ENCODE measurements at regions not wholly inside any gene's neighbourhood (a gene's known extent, or its start where the extent isn't known, plus 50 kb on each side); places are given as distances from the start of the nearest gene placed in this dataset.

DNA sequence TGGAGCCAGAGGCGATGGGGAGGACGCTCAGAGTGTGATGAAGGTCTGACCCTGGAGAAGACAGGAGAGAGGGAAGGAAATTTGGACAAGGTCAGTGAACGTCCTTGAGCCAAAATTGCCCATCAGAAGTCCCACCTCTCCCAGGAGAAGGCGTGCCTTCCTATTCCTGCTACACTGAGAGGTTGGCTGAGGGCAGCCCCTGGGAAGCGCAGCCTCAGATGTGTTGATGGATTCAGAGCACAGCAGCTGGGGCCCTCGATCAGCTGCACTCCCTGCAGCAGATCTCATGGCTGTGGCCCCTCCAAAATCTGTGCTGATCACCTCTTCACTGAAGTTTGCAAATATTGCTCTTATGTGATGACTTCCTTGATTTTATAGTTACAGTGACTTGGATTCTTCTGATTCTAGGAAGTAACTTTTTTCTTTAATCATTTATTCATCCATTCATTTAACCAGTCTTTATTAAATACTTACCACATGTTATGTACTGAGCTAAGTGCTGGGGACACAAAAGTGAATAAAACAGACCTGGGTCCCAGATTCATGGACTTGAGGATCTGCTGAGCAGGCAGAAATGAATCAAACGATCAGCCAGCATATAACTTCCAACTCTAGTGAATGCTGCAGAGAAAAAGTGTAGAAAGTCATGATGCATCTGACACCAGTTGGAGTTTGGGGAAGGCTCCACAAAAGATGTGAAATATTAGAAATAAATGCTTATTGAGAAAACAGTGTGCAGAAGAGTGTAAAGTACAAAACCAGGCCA lies 69.6 kb upstream of the ARMC2 start:
- DNase-seq (ENCODE audit: low read depth in 2 of 2), result no peak

DNA sequence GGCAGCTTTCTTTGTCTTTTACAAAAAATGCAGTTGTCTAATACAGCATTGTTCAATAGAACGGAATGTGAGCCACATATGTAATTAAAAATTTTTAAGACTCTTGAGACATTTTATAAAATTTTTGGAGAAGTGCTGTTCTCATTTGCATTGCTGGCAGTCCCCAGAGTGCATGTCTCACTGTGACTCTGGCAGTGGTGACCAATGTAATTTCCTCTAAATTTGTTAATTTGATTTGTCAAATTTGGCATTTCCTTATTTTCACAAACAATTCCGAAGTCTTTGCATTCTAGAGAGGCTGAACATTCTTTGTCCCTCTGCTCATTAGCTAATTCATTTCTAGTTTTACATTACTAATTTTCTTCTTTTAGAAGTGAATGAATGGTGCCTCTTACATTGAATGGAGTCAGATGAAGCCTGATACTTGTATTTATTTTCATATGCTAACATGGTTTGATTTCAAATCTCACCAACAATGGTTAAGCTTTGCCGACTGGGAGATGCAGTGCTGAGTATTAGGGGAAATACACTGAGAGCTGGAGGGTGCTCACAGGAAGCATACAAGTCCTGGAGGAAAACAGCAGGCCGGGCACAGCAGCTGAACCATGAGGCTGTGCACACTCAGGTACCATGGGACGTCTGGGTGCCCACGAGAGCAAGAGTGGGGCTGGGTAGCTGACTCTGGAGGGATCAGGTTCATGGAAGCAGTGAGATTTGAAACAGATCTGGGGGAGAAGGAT lies 68.5 kb upstream of the ARMC2 start:
- no peak for DNase-seq (ENCODE audit: low read depth in 2 of 2)

DNA sequence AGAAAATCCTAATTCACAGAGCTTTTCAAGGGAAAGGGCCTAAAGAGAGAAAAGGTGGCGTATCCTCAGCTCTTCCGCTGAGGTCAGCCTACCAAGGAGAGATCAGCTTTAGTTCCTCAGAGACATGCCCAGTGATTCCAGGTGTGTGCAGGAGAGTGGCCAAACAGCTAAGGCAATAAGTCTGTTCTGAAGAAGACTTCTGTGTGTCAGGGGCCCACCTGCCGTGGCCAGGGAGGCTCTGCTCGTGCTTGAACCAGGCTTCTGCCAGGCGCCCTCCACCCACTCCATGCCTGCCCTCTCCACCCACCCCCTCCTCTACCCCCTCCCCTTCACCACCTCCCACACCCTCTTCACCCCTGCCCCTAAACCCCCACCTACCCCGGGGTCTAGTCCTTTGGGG lies 67.4 kb upstream of the ARMC2 start:
- DNase-seq (ENCODE audit: low read depth in 2 of 2), result no peak

DNA sequence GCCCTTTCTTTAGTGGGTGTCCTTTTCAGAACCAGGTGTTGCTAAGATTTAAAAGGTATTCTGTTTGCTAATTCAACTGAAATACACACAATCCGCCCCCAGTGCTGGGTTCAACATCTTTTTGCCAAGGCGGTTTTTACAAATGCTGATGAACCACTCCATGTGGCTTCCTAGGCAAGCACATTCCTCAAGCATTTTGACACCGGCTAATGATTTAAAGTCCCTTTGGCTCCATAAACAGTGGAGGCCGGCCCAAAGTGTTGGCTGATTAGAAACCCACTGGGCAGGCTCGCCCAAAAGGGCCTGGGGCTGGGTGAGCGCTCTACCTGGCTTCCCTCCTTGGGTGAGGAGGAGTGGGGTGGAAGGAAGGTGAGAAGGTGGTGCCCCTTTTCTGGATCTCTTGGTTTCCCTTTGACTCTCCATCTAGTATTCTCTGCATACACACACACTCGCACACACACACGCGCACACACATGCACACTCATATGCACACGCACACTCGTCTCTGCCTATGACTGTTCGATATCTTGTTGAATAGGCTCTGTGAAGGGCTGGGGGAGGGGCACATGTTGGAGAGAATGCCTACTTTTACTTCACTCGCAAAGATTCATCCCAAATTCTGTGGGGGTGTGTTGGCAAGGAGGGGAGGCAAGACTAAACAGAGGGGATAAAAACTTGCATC lies 66.7 kb upstream of the ARMC2 start:
- no peak for DNase-seq (ENCODE audit: low read depth in 2 of 2)

DNA sequence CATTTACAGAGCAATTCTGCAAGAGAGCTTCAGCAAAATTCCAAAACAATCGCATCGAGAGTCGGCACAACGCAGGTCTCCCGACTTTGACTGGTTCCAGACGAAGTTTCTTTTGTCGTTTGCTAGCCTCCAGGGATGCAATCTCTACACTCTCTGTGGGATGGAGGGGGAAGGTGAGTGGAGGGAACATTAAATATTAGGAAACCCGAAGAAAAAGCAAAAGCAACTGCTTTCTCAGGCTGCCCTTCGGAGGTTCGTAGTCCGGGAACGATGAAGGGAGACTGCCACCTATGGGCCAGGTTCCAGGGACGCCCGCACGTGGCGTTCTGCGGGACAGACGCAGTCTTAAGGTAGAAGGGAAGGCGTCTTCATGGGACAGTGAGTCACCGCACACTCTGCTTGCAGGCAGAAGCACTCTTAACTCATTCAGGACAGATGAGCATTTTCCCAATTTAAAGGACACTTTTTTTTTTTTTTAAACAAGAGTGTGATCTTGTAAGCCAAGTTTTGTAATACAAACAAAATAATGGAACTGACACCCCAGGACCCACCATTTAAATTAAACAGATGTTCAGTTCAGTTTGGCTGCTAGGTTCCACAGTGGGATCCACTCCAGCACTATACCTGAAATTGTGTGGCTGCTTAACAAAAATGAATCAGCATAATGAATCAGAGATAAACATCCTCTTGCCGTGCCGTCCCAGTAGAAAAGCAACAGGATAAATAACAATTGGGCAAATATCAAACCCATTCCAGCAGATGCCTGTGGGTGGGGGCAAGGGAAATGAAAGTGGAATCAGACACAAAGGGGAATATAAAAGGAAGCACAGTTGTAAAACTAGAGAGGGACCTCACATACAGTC lies 65.8 kb upstream of the ARMC2 start:
- peak; percentile 47 to 66 for DNase-seq (ENCODE audit: low read depth in 2 of 2)

DNA sequence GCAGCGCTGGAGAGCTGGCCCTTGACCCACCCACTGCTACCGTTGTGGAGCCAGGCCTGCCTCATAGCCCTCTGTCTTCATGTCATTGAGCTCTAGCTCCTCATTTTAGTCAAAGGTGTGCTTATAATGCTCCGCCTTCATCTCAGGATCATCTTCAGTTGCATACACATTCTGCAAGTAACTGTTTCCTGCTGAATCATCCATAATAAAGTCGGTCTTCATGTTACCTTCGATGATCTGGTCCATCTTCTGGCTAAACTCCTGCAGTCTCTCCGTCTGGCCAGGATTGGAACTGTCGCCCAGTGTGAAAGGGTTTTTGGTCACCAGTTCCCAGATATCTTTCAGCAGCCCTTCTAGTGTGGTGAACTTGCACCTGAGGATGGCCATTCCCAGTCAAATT lies 62.6 kb upstream of the ARMC2 start:
- no peak for DNase-seq (ENCODE audit: low read depth in 2 of 2)

DNA sequence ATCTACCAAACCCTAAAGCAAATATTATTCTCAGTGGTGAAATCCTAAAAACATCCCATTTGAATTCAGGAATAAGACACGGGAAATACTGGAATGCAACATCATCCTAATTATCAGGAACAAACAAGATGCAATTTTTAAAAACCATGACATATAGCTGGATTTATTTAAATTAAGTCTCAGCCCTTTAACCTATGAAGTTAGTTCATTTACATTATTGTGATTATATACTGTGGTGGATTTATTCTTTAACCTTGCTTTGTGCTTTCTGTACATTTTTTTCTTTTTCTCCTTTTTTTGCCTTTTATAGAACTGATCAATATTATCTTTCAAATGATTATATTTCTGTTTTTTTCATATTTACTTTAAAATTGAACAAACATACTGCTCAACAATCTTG lies 59.8 kb upstream of the ARMC2 start:
- no peak for DNase-seq (ENCODE audit: low read depth in 2 of 2)

DNA sequence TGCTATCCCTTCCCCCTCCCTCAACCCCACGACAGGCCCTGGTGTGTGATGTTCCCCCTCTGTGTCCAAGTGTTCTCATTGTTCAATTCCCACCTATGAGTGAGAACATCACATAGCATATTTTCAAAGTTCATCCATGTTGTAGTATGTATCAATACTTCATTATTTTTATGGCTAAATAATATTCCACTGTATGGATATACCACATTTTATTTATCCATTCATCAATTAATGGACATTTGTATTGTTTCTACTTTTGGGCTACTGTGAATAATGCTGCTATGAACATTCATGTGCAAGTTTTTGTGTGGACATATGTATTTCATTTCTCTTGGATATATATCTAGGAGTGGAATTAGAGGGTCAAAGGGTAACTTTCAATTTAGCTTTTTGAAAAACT lies 58.7 kb upstream of the ARMC2 start:
- DNase-seq (ENCODE audit: low read depth in 2 of 2), result no peak

DNA sequence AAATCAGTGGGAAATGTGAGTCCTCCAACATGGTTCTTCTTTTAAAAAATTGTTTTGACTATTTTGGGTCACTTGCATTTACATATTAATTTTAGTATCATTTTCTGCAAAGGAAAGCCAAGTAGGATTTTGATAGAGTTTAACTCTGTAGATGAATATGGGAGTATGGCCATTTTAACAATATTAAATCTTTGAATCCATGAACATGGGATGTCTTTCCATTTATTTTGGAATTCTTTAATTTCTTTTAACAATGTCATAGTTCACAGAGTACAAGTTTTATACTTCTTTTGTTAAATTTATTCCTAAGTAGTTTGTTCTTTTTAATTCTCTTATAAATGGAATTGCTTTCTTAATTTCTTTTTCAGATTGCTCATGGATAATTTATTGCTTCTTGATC lies 56.5 kb upstream of the ARMC2 start:
- DNase-seq (ENCODE audit: low read depth in 2 of 2), result no peak

DNA sequence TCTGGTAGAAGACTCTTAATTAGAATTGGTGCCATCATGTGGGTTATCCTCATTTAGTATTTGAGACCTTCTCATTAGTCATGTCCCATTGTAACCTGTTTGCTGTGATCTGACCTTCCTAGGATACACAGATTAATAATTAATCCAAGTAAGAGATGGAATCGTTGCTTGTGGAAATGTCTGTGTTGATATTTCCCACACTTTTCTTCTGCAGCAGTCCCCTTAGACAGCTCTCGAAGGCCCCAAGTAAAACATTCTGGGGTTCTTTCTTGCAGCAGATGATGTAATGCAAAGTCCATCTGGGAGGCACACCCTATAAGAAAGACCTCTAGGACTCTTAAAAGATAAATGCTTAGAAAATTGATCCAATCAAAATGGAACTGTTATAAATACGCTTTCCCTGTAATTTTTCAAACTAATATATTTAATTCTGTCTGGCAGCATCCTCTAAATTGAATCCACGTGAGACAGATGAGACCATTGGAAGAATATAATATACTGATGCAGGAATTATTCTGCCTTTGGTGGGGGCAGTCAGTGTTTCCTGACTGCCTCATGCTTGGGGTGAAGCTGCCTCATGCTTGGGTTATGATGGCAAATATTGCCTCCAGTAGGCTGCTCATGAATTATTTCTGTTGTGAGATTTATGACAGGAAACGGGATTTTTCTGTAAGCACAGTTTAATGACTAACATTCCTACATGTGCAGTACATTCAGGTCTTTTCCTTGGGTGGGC lies 54.5 kb upstream of the ARMC2 start:
- DNase-seq (ENCODE audit: low read depth in 2 of 2), result no peak

DNA sequence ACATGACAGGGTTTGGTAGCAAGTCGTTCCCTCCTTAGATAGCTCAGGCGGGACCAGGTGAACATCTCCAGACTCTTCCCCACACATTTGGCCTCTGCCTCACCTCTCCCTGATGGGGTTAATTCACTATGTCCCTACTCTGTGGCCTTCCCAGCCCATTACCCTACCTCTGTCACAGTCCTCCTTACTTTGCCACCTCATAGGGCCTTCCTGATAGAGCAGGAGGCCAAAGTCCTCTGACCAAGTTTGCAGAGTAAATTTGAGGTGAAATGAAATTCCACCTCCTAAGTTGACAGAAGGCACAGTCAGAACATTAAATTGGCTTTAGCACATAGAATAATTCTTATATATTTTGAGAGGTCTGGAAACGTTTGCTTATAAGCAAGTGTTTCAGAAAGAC lies 53.1 kb upstream of the ARMC2 start:
- DNase-seq (ENCODE audit: low read depth in 2 of 2), result no peak

DNA sequence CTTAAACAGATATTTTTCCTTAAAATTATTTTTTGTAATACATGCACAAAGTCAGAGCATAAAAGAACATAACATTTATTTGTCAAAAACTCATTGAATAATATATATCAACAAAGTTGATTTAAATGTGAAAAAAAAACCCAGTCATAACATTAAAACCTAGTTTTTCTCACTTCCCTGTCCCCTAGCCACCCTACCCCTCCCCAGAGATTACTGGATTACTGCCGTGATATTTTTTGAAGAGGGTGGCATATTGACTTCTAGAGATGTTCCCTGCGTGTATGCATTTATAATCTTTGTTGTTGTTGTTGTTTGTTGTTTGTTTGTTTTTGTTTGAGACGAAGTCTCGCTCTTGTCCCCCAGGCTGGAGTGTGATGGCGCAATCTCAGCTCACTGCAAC lies 52.4 kb upstream of the ARMC2 start:
- no peak for DNase-seq (ENCODE audit: low read depth in 2 of 2)

DNA sequence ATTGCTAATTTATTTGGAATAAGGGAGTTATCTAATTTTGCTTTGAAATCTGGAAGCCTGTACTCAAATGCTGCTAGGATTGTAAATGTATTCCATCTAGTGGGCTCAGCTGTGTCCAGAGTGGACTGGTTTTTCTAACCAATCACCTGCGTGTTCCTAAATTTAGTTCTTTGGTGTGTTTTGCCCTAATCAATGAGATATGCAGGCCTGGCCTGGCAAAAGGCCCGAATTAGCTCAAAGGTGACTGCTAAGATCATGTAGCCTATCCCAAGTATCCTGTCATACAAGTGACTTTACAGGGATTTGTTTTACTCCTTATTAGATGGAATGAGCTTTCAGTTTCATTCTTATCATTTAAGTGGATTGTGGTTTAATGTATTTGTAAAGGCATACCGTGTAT lies 51.3 kb upstream of the ARMC2 start:
- DNase-seq (ENCODE audit: low read depth in 2 of 2), result no peak

DNA sequence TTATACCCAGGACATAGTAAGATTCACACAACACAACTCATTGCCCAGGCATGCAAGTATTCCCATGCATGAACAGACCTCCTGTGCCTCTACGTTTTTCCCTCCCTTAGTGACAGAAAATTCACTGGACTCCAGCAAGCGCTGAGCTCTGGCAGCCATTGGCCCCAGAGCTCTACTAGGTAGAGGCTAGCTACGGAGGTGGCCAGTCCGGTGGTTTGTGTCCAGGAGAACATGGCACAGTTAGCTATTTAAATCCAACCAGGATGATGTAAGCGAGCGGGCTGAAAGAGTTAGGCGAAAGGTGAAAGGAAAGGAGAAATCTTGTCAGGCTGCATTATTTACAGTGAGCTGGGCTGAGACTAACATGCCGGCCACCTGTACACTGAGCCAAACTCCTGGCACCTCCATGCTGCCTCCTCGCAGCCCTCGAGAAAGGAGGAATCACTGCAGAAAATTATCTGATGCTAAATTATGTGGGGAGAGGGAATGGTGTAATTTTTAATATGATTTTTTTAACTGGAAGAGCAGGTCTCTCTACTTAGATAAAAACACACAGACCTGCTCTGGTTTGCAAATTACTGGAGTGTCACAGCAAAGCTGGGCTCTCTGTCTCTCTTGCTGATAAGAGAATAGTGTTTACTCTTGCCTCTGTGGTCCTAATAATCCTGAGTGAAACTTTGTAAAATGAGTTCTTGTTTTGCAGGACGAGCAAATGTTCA lies 50.1 kb upstream of the ARMC2 start:
- DNase-seq (ENCODE audit: low read depth in 2 of 2), result no peak

Data from stimulated activated CD8-positive, alpha-beta memory T cell treated with anti-CD3 and anti-CD28 coated beads, Interleukin-15, amount 100 ng/mL, for 4 hours (primary cell).